ENCODE measurements at regions not wholly inside any gene's neighbourhood (a gene's known extent, or its start where the extent isn't known, plus 50 kb on each side); places are given as distances from the start of the nearest gene placed in this dataset.

GRCh38 chrX:117407449-117408150 is 709.0 kb downstream of the KLHL13 start:
- TF ChIP-seq ELF4 (IDR thresholded peaks at IDR 0.05) (no peak), FOXK2 (IDR thresholded peaks at IDR 0.05) (no peak), SP1 (IDR thresholded peaks at IDR 0.05) (no peak), TARDBP (IDR thresholded peaks at IDR 0.05) (no peak), FOXM1 (IDR thresholded peaks at IDR 0.05; ENCODE audit: borderline replicate concordance) (no peak), FOXA1 (IDR thresholded peaks at IDR 0.05) (no peak), ZNF384 (IDR thresholded peaks at IDR 0.05) (no peak), NFRKB (IDR thresholded peaks at IDR 0.05) (no peak), PKNOX1 (IDR thresholded peaks at IDR 0.05) (no peak), ARNT (IDR thresholded peaks at IDR 0.05) (no peak), HDGF (IDR thresholded peaks at IDR 0.05; ENCODE audit: borderline replicate concordance) (no peak), BHLHE40 (IDR thresholded peaks at IDR 0.05; ENCODE audit: borderline replicate concordance) (no peak)

Data from HEK293T (cell line).